ENCODE measurements at regions not wholly inside any gene's neighbourhood (a gene's known extent, or its start where the extent isn't known, plus 50 kb on each side); places are given as distances from the start of the nearest gene placed in this dataset.
"Not testable (repeated sequence)": the region's sequence is repeated elsewhere in the genome, so short reads cannot be mapped to it uniquely, and the experiment has no call there.

DNA sequence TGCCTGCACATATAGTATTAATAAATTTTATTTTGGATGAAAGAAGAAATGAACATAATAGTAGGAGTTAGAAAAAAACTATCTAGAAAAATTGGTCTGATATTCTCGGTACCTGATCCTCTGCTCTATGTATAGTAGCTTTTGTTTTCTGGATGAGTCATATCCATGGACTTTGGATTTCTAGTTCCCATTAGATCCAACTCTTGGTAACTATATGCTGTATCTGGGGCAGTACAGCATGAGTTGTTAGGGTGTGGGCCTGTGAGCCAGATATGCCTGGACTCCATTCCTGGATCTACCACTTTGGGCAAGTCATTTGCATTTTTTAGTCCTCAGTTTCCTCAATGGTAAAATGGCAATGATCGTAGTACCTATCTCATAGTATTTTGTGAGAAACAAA lies 372.2 kb upstream of the PKN2 start:
- Mint-ChIP-seq H3K27ac (no peak overlapping the region), H3K9me3 (ENCODE audit: low read depth) (no peaks in the 10 kb centered on the region), H3K36me3 (no peaks in the 10 kb centered on the region), H3K4me3 (no peak overlapping the region), H3K27me3 (no peaks in the 10 kb centered on the region), H3K4me1 (no peaks in the 10 kb centered on the region)
- DNase-seq (no peak), ATAC-seq (no peak)
- CTCF ChIA-PET = no interaction called here

DNA sequence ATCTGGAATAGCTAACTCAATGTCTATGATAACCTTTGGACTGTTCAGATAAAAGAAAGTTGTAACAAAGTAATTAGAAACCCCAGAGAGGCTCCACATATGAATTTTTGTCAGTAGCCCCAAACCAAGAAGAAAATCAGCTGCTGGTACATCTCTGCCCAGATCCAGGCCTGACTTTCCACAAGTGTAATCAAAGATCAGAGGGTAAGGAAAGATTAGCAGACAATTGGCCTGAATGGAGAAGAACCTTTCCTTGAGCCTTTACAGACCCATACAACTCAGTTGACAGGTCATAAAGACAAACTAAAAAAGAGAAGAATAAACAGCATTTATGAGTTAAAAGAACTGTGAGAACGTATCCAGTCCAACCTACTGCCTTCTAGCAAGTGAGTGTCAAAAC lies 366.7 kb upstream of the PKN2 start:
- ATAC-seq (no peak), DNase-seq (no peak)

DNA sequence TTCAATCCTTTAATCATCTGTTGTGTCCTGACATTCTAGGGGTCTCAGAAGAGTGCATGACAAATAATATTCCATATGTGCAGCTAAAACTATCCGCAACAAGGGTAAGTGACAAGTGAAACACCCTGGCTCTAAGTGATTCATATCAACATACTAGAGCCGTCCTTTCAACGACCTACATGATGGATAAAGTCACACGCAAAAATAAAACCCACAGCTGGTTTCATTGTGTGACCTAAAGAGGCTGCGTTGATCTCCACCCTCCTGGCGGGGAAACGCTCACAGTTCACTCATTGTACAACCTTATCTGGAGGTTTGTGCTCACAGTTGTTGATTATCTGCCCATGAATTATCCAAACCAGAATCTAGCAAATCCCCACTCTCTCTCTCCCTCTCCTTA lies 365.3 kb upstream of the PKN2 start:
- Mint-ChIP-seq H3K4me3 (no peak overlapping the region), H3K4me1 (no peaks in the 10 kb centered on the region), H3K36me3 (no peaks in the 10 kb centered on the region), H3K27me3 (no peaks in the 10 kb centered on the region), H3K9me3 (ENCODE audit: low read depth) (no peaks in the 10 kb centered on the region), H3K27ac (no peak overlapping the region)
- ATAC-seq (no peak), DNase-seq (no peak)
- CTCF ChIA-PET = no interaction called here

More for the DNA sequence above, 366.7 kb upstream of the PKN2 start:
- H3K4me3 Mint-ChIP-seq = no peak overlapping the region
- CTCF ChIA-PET = no interaction called here
- no peaks in the 10 kb centered on the region for H3K9me3 Mint-ChIP-seq (ENCODE audit: low read depth)
- H3K4me1 Mint-ChIP-seq = no peaks in the 10 kb centered on the region
- H3K27ac Mint-ChIP-seq = no peak overlapping the region
- no peaks in the 10 kb centered on the region for H3K36me3 Mint-ChIP-seq
- no peaks in the 10 kb centered on the region for H3K27me3 Mint-ChIP-seq

DNA sequence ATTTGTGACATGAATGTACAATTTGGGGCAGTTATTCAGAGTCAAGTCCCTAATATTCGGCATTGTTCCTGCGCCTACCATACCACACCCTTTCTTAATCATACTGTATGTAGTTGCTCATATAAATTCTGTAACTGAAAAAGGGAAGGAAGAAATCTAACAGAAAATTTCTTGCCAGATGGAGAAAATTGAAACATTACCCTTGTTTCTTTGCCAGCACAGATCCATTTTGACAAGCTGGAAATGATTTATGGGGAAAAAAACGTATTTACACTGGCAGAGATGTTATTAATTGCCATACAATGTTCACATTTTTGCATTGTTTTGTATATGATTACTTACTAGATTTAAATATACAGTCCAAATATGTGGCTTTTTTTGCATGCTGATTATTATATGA lies 363.8 kb upstream of the PKN2 start:
- Mint-ChIP-seq H3K4me3 (no peak overlapping the region), H3K4me1 (no peaks in the 10 kb centered on the region), H3K27me3 (no peaks in the 10 kb centered on the region), H3K27ac (no peak overlapping the region), H3K36me3 (no peaks in the 10 kb centered on the region), H3K9me3 (ENCODE audit: low read depth) (no peaks in the 10 kb centered on the region)
- no peak for DNase-seq
- no peak for ATAC-seq
- CTCF ChIA-PET = no interaction called here

DNA sequence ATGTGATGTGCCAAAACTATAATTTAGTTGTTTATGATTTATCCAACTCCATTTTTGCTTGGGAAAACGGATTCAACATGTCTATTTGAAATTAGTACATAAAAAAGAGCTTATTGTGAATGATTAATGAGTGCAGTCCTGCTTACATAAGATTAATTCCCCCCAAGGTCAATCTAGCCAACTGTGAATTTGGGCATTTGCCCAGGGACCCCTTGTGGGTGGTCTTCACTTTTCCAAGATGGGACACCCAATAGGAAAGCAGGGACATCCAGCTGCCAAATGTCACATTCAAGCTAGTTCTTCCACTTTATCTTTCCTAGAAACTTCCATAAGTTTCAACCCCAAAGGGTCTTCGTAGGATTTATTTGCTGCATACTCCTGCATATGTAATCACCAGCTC lies 362.4 kb upstream of the PKN2 start:
- no peak for ATAC-seq
- CTCF ChIA-PET = no interaction called here
- H3K9me3 Mint-ChIP-seq (ENCODE audit: low read depth) = no peaks in the 10 kb centered on the region

DNA sequence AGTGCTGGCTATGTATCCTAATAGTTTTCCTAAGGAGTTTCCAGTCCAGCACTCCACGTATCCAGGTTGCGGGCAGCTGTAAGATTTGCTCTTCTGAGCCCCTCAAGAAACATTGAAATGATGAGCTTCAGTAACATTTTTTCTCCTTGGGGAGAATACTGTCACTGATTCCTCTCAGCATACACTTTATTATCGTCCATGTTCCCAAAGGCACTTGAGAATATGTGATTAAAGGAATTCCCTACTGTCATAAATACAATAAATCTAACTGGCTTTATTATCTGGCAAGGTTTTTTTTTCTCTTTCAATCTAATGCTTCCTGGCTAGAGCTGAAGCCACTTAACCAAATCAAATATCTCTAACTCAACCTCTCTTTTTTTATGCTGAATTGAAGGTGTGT lies 359.2 kb upstream of the PKN2 start:
- Mint-ChIP-seq H3K4me1 (no peaks in the 10 kb centered on the region), H3K27me3 (no peaks in the 10 kb centered on the region), H3K4me3 (no peak overlapping the region), H3K27ac (no peak overlapping the region), H3K36me3 (no peaks in the 10 kb centered on the region), H3K9me3 (ENCODE audit: low read depth) (no peaks in the 10 kb centered on the region)
- CTCF ChIA-PET = no interaction called here
- ATAC-seq (no peak), DNase-seq (no peak)

More for the DNA sequence above, 362.4 kb upstream of the PKN2 start:
- no peak for DNase-seq
- H3K27me3 Mint-ChIP-seq = no peaks in the 10 kb centered on the region
- H3K4me3 Mint-ChIP-seq = no peak overlapping the region
- H3K36me3 Mint-ChIP-seq = no peaks in the 10 kb centered on the region
- no peaks in the 10 kb centered on the region for H3K4me1 Mint-ChIP-seq
- no peak overlapping the region for H3K27ac Mint-ChIP-seq

DNA sequence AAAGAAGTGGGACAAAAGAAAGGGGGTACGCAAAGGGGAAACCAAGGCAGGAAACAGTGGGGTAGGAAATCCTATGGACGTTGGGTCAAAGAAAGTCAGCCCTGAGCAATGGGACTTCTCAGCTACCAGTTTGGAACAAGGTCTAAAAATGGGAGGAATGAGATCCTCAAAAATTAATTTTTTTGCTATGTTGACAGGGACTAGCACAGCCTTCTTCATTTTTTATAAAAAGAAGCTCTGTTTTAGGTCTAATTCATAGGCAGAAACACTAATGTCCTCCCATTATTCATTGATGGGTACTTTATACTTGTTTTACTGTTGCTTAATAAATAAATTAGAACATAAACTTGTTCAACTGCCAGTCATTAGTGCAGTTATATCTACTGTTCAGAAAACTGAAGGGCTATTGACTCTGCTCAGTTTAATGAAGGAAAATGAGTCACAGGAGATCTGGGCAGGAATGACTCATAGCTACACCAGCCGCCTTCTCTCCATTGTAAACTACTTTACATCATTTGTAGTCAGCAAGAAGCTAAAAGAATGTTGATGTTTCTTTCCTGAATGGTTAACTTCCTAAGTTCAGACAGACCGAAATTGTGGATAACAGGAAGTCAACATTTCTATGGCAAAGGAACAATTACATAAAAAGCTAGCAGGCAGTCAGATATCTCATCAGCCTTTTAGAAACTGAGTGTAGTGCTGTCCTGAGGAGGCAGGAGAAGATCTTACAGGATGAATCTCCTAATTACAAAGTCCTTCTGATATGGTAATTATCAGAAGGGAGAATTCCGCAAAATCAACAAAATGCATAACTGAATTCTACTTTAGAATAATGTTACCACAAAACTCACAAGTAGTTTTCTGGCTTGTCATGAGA lies 356.4 kb upstream of the PKN2 start:
- H3K9me3 Mint-ChIP-seq (ENCODE audit: low read depth) = no peaks in the 10 kb centered on the region
- CTCF ChIA-PET = no interaction called here
- ATAC-seq (no peak), DNase-seq (no peak)
- H3K4me3 Mint-ChIP-seq = no peak overlapping the region
- no peak overlapping the region for H3K27ac Mint-ChIP-seq
- no peaks in the 10 kb centered on the region for H3K36me3 Mint-ChIP-seq
- no peaks in the 10 kb centered on the region for H3K4me1 Mint-ChIP-seq
- H3K27me3 Mint-ChIP-seq = no peaks in the 10 kb centered on the region

DNA sequence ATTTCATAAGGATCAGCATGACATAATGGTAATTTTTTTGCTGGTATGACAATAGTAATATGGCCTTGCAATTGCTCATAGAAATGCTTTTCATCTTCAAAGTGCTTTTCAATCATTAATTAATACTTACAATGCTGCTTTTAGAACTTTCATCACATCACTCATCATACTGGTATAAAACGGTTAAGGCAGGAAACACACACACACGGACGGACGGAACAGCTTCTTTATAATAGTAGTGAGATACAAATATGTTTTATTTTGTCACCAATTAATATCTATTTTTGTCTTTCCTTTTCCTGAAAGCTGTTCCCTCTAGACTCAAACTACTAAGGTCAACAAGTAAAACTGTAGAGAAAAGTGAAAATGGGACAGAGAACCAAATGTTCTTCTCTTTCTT lies 353.9 kb upstream of the PKN2 start:
- Mint-ChIP-seq H3K36me3 (no peaks in the 10 kb centered on the region), H3K4me3 (no peak overlapping the region), H3K9me3 (ENCODE audit: low read depth) (no peaks in the 10 kb centered on the region), H3K27me3 (no peaks in the 10 kb centered on the region), H3K27ac (no peak overlapping the region), H3K4me1 (no peaks in the 10 kb centered on the region)
- DNase-seq (no peak), ATAC-seq (no peak)
- CTCF ChIA-PET = no interaction called here

DNA sequence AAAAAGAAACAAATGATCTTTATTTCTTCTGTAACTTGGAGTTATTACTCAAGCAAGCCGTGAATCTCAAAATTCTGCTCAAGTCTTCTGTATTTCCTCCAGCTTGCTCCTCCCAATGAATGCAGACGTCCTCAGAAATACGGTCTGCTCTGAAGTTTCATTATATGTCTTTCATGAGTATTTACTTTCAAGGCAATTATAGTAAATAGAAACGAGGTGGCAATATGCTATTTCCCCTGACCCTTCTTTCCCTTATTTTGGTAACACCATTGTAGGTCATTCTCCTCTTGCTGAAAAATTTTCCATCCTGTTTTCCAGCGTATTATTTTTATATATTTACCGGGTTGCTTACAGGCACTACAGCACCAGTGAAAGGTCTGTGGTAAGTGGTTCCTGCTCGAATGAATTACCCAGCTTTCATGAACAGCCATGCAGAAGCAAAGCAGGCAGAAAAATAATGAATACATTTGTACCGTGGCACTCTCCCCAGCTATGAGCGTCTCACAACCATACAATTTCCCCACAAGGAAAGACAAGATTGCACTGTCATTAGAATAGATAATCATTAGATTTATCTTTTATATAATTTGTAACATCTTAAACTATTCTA lies 350.9 kb upstream of the PKN2 start:
- no peaks in the 10 kb centered on the region for H3K4me1 Mint-ChIP-seq
- ATAC-seq (no peak), DNase-seq (no peak)
- no peak overlapping the region for H3K4me3 Mint-ChIP-seq
- no peaks in the 10 kb centered on the region for H3K36me3 Mint-ChIP-seq
- no peaks in the 10 kb centered on the region for H3K27me3 Mint-ChIP-seq
- CTCF ChIA-PET = no interaction called here
- H3K9me3 Mint-ChIP-seq (ENCODE audit: low read depth) = no peaks in the 10 kb centered on the region
- H3K27ac Mint-ChIP-seq = no peak overlapping the region

DNA sequence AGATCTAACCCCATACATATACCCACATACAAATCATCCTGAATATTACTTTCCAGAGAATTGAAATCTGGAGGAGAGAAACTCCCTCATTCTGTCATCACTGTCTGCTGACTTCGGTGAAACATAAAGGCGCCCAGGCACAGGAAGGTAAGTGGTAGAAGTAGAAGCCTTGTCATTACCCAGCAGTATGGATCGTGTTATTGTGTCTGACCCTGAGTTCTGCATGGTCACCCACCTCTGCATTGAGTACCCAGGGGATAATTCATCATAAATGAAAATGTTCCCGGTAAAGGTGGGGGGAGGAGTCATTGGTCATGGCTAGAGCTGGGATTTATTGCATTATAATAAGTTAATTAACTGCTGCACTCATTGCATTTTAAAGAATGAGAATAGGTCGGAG lies 342.6 kb upstream of the PKN2 start:
- CTCF ChIA-PET = no interaction called here
- no peak for ATAC-seq
- Mint-ChIP-seq H3K27ac (no peak overlapping the region), H3K27me3 (no peaks in the 10 kb centered on the region), H3K4me3 (no peak overlapping the region), H3K4me1 (no peaks in the 10 kb centered on the region), H3K36me3 (no peaks in the 10 kb centered on the region), H3K9me3 (ENCODE audit: low read depth) (no peaks in the 10 kb centered on the region)
- DNase-seq = no peak

DNA sequence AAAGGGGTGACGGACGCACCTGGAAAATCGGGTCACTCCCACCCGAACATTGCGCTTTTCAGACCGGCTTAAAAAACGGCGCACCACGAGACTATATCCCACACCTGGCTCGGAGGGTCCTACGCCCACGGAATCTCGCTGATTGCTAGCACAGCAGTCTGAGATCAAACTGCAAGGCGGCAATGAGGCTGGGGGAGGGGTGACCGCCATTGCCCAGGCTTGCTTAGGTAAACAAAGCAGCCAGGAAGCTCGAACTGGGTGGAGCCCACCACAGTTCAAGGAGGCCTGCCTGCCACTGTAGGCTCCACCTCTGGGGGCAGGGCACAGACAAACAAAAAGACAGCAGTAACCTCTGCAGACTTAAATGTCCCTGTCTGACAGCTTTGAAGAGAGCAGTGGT lies 342.0 kb upstream of the PKN2 start:
- DNase-seq; ATAC-seq; H3K36me3 Mint-ChIP-seq; H3K4me1 Mint-ChIP-seq; CTCF ChIA-PET; H3K4me3 Mint-ChIP-seq; H3K27me3 Mint-ChIP-seq; H3K9me3 Mint-ChIP-seq (ENCODE audit: low read depth); H3K27ac Mint-ChIP-seq: not testable (repeated sequence)

DNA sequence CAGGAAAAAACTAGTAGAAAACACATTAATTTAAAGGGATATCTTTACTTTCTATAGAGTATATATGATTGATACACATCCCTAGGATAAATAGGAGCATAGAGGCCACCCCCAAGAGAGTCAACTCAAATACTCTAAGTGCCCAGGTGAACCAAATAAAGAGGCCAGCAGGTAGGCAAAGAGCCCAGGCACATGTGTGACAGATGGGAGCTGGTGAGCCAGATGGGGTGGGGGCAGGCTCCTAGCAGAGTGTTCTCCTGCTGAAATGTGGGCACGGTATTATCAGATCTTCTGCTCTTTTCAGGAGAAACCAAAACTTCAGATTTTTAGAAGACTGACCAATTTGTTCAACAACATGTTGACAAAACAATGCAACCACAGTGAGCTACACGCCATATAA lies 333.4 kb upstream of the PKN2 start:
- ATAC-seq (no peak), DNase-seq (no peak)
- Mint-ChIP-seq H3K27me3 (no peaks in the 10 kb centered on the region), H3K27ac (no peak overlapping the region), H3K36me3 (no peaks in the 10 kb centered on the region), H3K9me3 (ENCODE audit: low read depth) (no peaks in the 10 kb centered on the region), H3K4me1 (no peaks in the 10 kb centered on the region), H3K4me3 (no peak overlapping the region)
- CTCF ChIA-PET = no interaction called here

DNA sequence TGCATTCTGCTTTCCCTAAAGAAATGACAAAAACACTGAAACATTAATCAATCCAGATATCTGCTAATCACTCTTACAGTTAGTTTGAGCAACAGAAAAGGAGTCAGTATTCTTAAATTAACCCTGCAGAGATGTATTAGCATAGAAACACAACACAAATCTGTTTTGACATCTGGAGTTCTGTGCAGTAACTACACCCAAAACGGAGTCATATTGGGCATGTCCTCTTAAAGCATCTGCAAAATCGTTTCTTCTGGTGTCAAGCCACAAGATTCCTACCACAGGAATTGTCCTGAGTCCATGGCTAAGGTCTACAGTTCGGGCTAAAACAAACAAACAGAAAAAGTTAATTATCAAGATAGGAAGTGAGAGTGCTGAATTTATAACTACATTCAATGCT lies 332.1 kb upstream of the PKN2 start:
- ATAC-seq (no peak), DNase-seq (no peak)
- Mint-ChIP-seq H3K27me3 (no peaks in the 10 kb centered on the region), H3K27ac (no peak overlapping the region), H3K36me3 (no peaks in the 10 kb centered on the region), H3K4me3 (no peak overlapping the region), H3K4me1 (no peaks in the 10 kb centered on the region), H3K9me3 (ENCODE audit: low read depth) (no peaks in the 10 kb centered on the region)
- CTCF ChIA-PET = no interaction called here

DNA sequence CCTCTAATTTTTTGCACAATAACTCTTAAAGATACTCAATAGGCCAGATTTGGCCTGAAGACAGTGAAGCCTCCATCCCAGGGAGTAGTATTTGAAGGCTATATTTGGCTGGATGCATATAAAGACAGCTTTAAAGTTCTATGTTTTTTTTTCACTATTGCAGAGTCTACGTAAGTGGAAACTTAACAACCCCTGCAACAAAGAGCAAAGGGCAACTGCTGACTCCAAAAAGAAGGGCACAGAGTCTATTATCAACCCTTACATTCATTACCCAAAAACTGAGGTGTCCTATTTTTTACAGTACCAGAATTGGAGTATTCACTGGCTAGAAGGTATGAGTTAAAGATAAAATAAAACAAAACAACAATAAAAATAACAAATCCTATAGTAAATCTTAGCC lies 329.8 kb upstream of the PKN2 start:
- no peak overlapping the region for H3K4me3 Mint-ChIP-seq
- ATAC-seq (no peak), DNase-seq (no peak)
- no peaks in the 10 kb centered on the region for H3K9me3 Mint-ChIP-seq (ENCODE audit: low read depth)
- no peaks in the 10 kb centered on the region for H3K27me3 Mint-ChIP-seq
- CTCF ChIA-PET = no interaction called here
- H3K36me3 Mint-ChIP-seq = no peaks in the 10 kb centered on the region
- no peaks in the 10 kb centered on the region for H3K4me1 Mint-ChIP-seq
- no peak overlapping the region for H3K27ac Mint-ChIP-seq
